ENCODE measurements at regions not wholly inside any gene's neighbourhood (a gene's known extent, or its start where the extent isn't known, plus 50 kb on each side); places are given as distances from the start of the nearest gene placed in this dataset.

- H3K9me3 ChIP-seq (replicated peaks in 1 of 2; ENCODE audit: control insufficient read depth in 1 of 2, insufficient read depth in 1 of 2, low read length in 2 of 2): peaks cover 10 to 21% of the 10 kb centered on the region in 2 donors
- no peak overlapping the region for H3K4me3 Mint-ChIP-seq
- WGBS (ENCODE audit: insufficient coverage): 94% methylated on average over 3 of the region's 9 CpGs
- H3K4me1 Mint-ChIP-seq: no peaks in the 10 kb centered on the region
- H3K36me3 ChIP-seq (replicated peaks in 1 of 2; ENCODE audit: control insufficient read depth in 1 of 2, insufficient read depth in 2 of 2, low read length in 2 of 2): no peaks in the 10 kb centered on the region
- H3K27me3 Mint-ChIP-seq (ENCODE audit: low read depth in 3 of 3): peaks cover 0 to 3% (median 0%) of the 10 kb centered on the region in 3 donors
- H2AFZ ChIP-seq (ENCODE audit: insufficient read depth, low read depth, low read length, poor library complexity, severe bottlenecking): no peak overlapping the region
- no peak overlapping the region for H3K4me3 ChIP-seq (replicated peaks in 1 of 3; ENCODE audit: low read depth in 2 of 3, low read length in 3 of 3)
- no peak overlapping the region for H3K9ac ChIP-seq (ENCODE audit: insufficient read depth, low read length, poor library complexity, severe bottlenecking)
- no peaks in the 10 kb centered on the region for H3K36me3 Mint-ChIP-seq
- no peak for TF ChIP-seq CTCF (IDR thresholded peaks at IDR 0.05)
- H4K20me1 ChIP-seq (ENCODE audit: insufficient read depth, low read length): no peaks in the 10 kb centered on the region
- H3K9me3 Mint-ChIP-seq: peaks cover 4 to 25% (median 13%) of the 10 kb centered on the region in 7 donors
- no peaks in the 10 kb centered on the region for H3K4me1 ChIP-seq (ENCODE audit: control insufficient read depth in 1 of 2, insufficient read depth in 2 of 2, low read length in 2 of 2)
- H3K27me3 ChIP-seq (ENCODE audit: control insufficient read depth in 2 of 2, insufficient read depth in 2 of 2, low read length in 2 of 2): no peaks in the 10 kb centered on the region
- H3K27ac ChIP-seq (ENCODE audit: low read depth in 1 of 2, low read length in 2 of 2): no peak overlapping the region
- intact Hi-C loops (cut with micrococcal nuclease): no loop called here
- H3K79me2 ChIP-seq (ENCODE audit: insufficient read depth, low read length): no peaks in the 10 kb centered on the region
- no peak for DNase-seq
- H3K27ac Mint-ChIP-seq: no peak overlapping the region
- no peak overlapping the region for H3K4me2 ChIP-seq (replicated peaks; ENCODE audit: extremely low read depth, low read length, poor library complexity, severe bottlenecking)
These were observed 322.9 kb downstream of the GALR1 start for GRCh38 chr18:77572537-77572936.

GRCh38 chr18:77573571-77573970 is 323.9 kb downstream of the GALR1 start:
- intact Hi-C loops (cut with micrococcal nuclease): no loop called here
- no peaks in the 10 kb centered on the region for H3K4me1 ChIP-seq (ENCODE audit: control insufficient read depth in 1 of 2, insufficient read depth in 2 of 2, low read length in 2 of 2)
- H3K9ac ChIP-seq (ENCODE audit: insufficient read depth, low read length, poor library complexity, severe bottlenecking): no peak overlapping the region
- no peaks in the 10 kb centered on the region for H3K36me3 Mint-ChIP-seq
- no peak for DNase-seq
- no peaks in the 10 kb centered on the region for H3K79me2 ChIP-seq (ENCODE audit: insufficient read depth, low read length)
- WGBS (ENCODE audit: insufficient coverage): no CpG with 5 or more reads among the region's 3 CpGs
- peaks cover 2 to 15% (median 7%) of the 10 kb centered on the region in 7 donors for H3K9me3 Mint-ChIP-seq
- H3K4me2 ChIP-seq (replicated peaks; ENCODE audit: extremely low read depth, low read length, poor library complexity, severe bottlenecking): no peak overlapping the region
- H3K36me3 ChIP-seq (replicated peaks in 1 of 2; ENCODE audit: control insufficient read depth in 1 of 2, insufficient read depth in 2 of 2, low read length in 2 of 2): no peaks in the 10 kb centered on the region
- H3K4me3 ChIP-seq (replicated peaks in 1 of 3; ENCODE audit: low read depth in 2 of 3, low read length in 3 of 3): no peak overlapping the region
- no peak overlapping the region for H2AFZ ChIP-seq (ENCODE audit: insufficient read depth, low read depth, low read length, poor library complexity, severe bottlenecking)
- no peak for TF ChIP-seq CTCF (IDR thresholded peaks at IDR 0.05)
- no peaks in the 10 kb centered on the region for H3K4me1 Mint-ChIP-seq
- H3K4me3 Mint-ChIP-seq: no peak overlapping the region
- no peak overlapping the region for H3K27ac Mint-ChIP-seq
- H3K27me3 Mint-ChIP-seq (ENCODE audit: low read depth in 3 of 3): peaks cover 0 to 3% (median 0%) of the 10 kb centered on the region in 3 donors
- peaks cover 10 to 15% of the 10 kb centered on the region in 2 donors for H3K9me3 ChIP-seq (replicated peaks in 1 of 2; ENCODE audit: control insufficient read depth in 1 of 2, insufficient read depth in 1 of 2, low read length in 2 of 2)
- H4K20me1 ChIP-seq (ENCODE audit: insufficient read depth, low read length): no peaks in the 10 kb centered on the region
- H3K27me3 ChIP-seq (ENCODE audit: control insufficient read depth in 2 of 2, insufficient read depth in 2 of 2, low read length in 2 of 2): no peaks in the 10 kb centered on the region
- H3K27ac ChIP-seq (ENCODE audit: low read depth in 1 of 2, low read length in 2 of 2): no peak overlapping the region
